ENCODE measurements at regions not wholly inside any gene's neighbourhood (a gene's known extent, or its start where the extent isn't known, plus 50 kb on each side); places are given as distances from the start of the nearest gene placed in this dataset.

DNA sequence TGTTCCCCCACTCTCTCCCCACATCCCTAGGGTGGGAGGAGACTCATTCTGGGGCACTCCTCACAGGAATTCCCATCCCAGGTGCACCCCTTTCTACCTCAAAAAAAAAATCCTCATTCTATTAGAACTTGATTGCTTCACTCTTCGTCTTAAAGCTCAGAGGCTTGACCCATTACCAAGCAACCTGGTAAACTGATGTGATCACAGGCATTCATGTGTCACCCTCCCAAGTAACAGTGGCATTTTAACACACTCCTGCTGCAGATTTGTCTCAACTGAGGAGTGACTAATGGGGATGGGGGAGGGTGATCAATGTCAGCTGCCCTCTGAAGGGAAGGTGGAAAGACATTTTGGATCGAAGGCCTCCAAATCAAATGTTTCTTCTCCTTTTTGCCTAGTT is 78.1 kb upstream of the PTHLH start:
- no peak for TF ChIP-seq EZH2 (IDR thresholded peaks at IDR 0.05; ENCODE audit: borderline replicate concordance, insufficient read depth, low read length, poor library complexity, severe bottlenecking)
- no peak for TF ChIP-seq CTCF (IDR thresholded peaks at IDR 0.05; ENCODE audit: poor library complexity, severe bottlenecking)
- TF ChIP-seq RAD21 (conservative IDR thresholded peaks at IDR 0.05): no peak
- no peak for TF ChIP-seq EP300 (conservative IDR thresholded peaks at IDR 0.05; ENCODE audit: poor library complexity, severe bottlenecking)

Measured in neural cell (in vitro differentiated cells).